ENCODE measurements at regions not wholly inside any gene's neighbourhood (a gene's known extent, or its start where the extent isn't known, plus 50 kb on each side); places are given as distances from the start of the nearest gene placed in this dataset.

DNA sequence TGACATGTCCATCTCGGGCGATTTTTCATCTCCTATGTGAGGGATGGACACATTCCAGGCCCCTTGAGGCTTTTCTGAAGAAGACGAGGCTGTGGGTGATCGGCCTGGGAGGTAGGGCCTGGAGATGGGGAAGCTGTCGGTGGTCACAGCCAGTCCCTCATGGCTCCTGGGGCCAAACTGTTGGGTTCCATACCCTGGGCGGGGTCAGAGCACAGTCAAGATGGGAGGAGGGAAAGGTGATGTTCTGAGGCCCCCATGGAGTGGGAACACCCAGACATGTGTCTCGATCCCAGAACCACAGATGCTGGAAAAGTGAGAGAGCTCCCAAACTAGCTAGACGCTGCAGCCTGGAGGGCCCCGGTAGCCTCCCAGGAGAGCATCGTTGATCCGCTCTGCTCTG is 157.5 kb upstream of the C1orf174 start:
- Mint-ChIP-seq H3K4me3 (no peak overlapping the region), H3K4me1 (ENCODE audit: low read depth) (no peaks in the 10 kb centered on the region), H3K9me3 (no peaks in the 10 kb centered on the region), H3K27me3 (peaks cover 2% of the 10 kb centered on the region), H3K36me3 (ENCODE audit: low read depth) (no peaks in the 10 kb centered on the region), H3K27ac (no peak overlapping the region)

GRCh38 chr1:4058122-4058521 is 158.1 kb upstream of the C1orf174 start:
- no peaks in the 10 kb centered on the region for H3K4me1 Mint-ChIP-seq (ENCODE audit: low read depth)

GRCh38 chr1:4058706-4059105 is 158.6 kb upstream of the C1orf174 start:
- H3K9me3 Mint-ChIP-seq, result no peaks in the 10 kb centered on the region
- H3K36me3 Mint-ChIP-seq (ENCODE audit: low read depth), result no peaks in the 10 kb centered on the region
- H3K4me1 Mint-ChIP-seq (ENCODE audit: low read depth), result no peaks in the 10 kb centered on the region
- H3K4me3 Mint-ChIP-seq, result no peak overlapping the region
- no peak overlapping the region for H3K27ac Mint-ChIP-seq
- H3K27me3 Mint-ChIP-seq, result no peaks in the 10 kb centered on the region

More at GRCh38 chr1:4058122-4058521, 158.1 kb upstream of the C1orf174 start:
- Mint-ChIP-seq H3K27me3 (no peaks in the 10 kb centered on the region), H3K27ac (no peak overlapping the region), H3K4me3 (no peak overlapping the region), H3K9me3 (no peaks in the 10 kb centered on the region), H3K36me3 (ENCODE audit: low read depth) (no peaks in the 10 kb centered on the region)

DNA sequence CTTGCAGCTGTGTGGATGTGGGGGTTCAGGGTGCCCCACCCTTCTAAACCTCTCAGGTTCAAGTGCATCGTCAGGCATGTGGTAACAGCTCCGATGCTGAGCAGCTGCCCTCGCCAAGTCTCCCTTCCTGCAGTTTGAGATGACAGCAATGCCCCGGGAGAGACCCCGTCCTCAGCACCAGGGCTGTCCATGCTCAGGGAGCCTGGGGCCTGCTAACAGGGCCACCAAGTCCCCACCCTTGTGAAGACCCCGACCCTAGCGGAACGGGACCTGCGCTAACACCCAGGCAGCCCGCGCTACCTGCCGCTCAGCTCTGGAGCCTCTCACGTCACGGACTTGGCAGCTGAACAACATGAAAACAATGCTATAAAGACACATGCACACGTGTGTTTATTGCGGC is 159.2 kb upstream of the C1orf174 start:
- no peak overlapping the region for H3K4me3 Mint-ChIP-seq
- no peak overlapping the region for H3K27ac Mint-ChIP-seq
- no peaks in the 10 kb centered on the region for H3K27me3 Mint-ChIP-seq
- no peaks in the 10 kb centered on the region for H3K9me3 Mint-ChIP-seq
- H3K4me1 Mint-ChIP-seq (ENCODE audit: low read depth), result no peaks in the 10 kb centered on the region
- H3K36me3 Mint-ChIP-seq (ENCODE audit: low read depth), result no peaks in the 10 kb centered on the region

GRCh38 chr1:4060850-4061249 is 160.8 kb upstream of the C1orf174 start:
- Mint-ChIP-seq H3K36me3 (ENCODE audit: low read depth) (no peaks in the 10 kb centered on the region), H3K4me1 (ENCODE audit: low read depth) (no peaks in the 10 kb centered on the region), H3K4me3 (no peak overlapping the region)

GRCh38 chr1:4061521-4062031 is 161.5 kb upstream of the C1orf174 start:
- H3K27me3 Mint-ChIP-seq, result no peaks in the 10 kb centered on the region

More at GRCh38 chr1:4060850-4061249, 160.8 kb upstream of the C1orf174 start:
- no peaks in the 10 kb centered on the region for H3K27me3 Mint-ChIP-seq
- H3K9me3 Mint-ChIP-seq, result no peaks in the 10 kb centered on the region
- no peak overlapping the region for H3K27ac Mint-ChIP-seq

GRCh38 chr1:4062041-4062440 is 162.0 kb upstream of the C1orf174 start:
- H3K27ac Mint-ChIP-seq, result no peak overlapping the region
- no peaks in the 10 kb centered on the region for H3K4me1 Mint-ChIP-seq (ENCODE audit: low read depth)
- H3K27me3 Mint-ChIP-seq, result no peaks in the 10 kb centered on the region
- H3K4me3 Mint-ChIP-seq, result no peak overlapping the region
- H3K9me3 Mint-ChIP-seq, result no peaks in the 10 kb centered on the region
- no peaks in the 10 kb centered on the region for H3K36me3 Mint-ChIP-seq (ENCODE audit: low read depth)

More at GRCh38 chr1:4061521-4062031, 161.5 kb upstream of the C1orf174 start:
- Mint-ChIP-seq H3K4me3 (no peak overlapping the region), H3K4me1 (ENCODE audit: low read depth) (no peaks in the 10 kb centered on the region), H3K27ac (no peak overlapping the region), H3K9me3 (no peaks in the 10 kb centered on the region), H3K36me3 (ENCODE audit: low read depth) (no peaks in the 10 kb centered on the region)

DNA sequence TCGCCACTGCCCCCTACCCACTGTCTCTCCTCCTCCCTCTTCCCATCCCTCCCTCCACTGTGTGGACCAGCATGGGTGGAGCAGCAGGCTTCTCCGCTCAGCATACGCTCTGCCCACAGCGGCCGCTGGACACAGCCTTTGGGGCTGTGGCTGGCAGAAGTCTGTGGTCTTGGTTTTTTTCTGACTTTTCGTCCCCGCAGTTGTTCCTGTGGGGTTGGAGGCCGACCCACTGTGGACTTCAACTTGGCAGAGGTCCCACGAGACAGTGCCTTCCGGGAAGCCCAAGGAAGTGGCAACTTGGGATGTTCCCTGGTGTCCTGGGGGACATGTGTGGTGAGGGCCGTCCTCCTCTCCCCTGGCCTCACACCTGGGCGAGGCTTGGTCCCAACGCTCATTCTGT is 162.5 kb upstream of the C1orf174 start:
- H3K4me1 Mint-ChIP-seq (ENCODE audit: low read depth), result no peaks in the 10 kb centered on the region
- H3K27ac Mint-ChIP-seq, result no peak overlapping the region
- H3K36me3 Mint-ChIP-seq (ENCODE audit: low read depth), result no peaks in the 10 kb centered on the region
- H3K27me3 Mint-ChIP-seq, result no peaks in the 10 kb centered on the region
- no peak overlapping the region for H3K4me3 Mint-ChIP-seq
- H3K9me3 Mint-ChIP-seq, result no peaks in the 10 kb centered on the region

- Mint-ChIP-seq H3K4me3 (no peak overlapping the region), H3K36me3 (ENCODE audit: low read depth) (no peaks in the 10 kb centered on the region), H3K27me3 (no peaks in the 10 kb centered on the region), H3K9me3 (no peaks in the 10 kb centered on the region), H3K4me1 (ENCODE audit: low read depth) (no peaks in the 10 kb centered on the region), H3K27ac (no peak overlapping the region)
These were observed 162.9 kb upstream of the C1orf174 start for GRCh38 chr1:4062992-4063391.

GRCh38 chr1:4063516-4063915 is 163.4 kb upstream of the C1orf174 start:
- Mint-ChIP-seq H3K4me3 (no peak overlapping the region), H3K27me3 (no peaks in the 10 kb centered on the region), H3K27ac (no peak overlapping the region), H3K36me3 (ENCODE audit: low read depth) (no peaks in the 10 kb centered on the region), H3K4me1 (ENCODE audit: low read depth) (no peaks in the 10 kb centered on the region), H3K9me3 (no peaks in the 10 kb centered on the region)

GRCh38 chr1:4064150-4064889 is 164.2 kb upstream of the C1orf174 start:
- Mint-ChIP-seq H3K36me3 (ENCODE audit: low read depth) (no peaks in the 10 kb centered on the region), H3K27me3 (no peaks in the 10 kb centered on the region), H3K4me3 (no peak overlapping the region), H3K4me1 (ENCODE audit: low read depth) (no peaks in the 10 kb centered on the region), H3K27ac (no peak overlapping the region), H3K9me3 (no peaks in the 10 kb centered on the region)

- no peak overlapping the region for H3K4me3 Mint-ChIP-seq
- H3K9me3 Mint-ChIP-seq, result no peaks in the 10 kb centered on the region
- H3K27me3 Mint-ChIP-seq, result peaks cover 2% of the 10 kb centered on the region
- no peaks in the 10 kb centered on the region for H3K4me1 Mint-ChIP-seq (ENCODE audit: low read depth)
- H3K36me3 Mint-ChIP-seq (ENCODE audit: low read depth), result no peaks in the 10 kb centered on the region
- no peak overlapping the region for H3K27ac Mint-ChIP-seq
These were observed 167.0 kb upstream of the C1orf174 start for GRCh38 chr1:4066860-4067599.

DNA sequence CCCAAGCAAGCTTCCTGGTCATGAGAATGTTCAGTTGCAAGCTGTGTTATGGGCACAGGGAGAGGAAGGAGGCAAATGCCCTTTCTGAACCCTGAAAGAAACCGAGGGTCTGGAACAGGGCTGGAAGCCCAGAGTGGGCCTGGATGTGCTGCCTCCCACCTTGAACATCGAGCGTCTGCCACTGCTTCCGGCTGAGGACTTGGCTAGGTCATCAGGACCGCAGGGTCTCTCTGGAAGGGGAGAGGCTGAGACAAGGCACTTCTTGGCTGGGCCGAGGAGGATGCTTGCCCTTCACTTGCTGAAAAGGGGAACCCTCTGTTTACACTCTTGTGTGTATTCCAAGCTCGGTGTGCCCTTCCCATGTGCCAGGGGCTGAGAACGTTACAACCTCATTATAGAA is 168.0 kb upstream of the C1orf174 start:
- Mint-ChIP-seq H3K4me3 (no peak overlapping the region), H3K27ac (no peak overlapping the region), H3K27me3 (peaks cover 5% of the 10 kb centered on the region), H3K9me3 (no peaks in the 10 kb centered on the region), H3K4me1 (ENCODE audit: low read depth) (no peaks in the 10 kb centered on the region), H3K36me3 (ENCODE audit: low read depth) (no peaks in the 10 kb centered on the region)

- Mint-ChIP-seq H3K4me3 (no peak overlapping the region), H3K9me3 (no peaks in the 10 kb centered on the region), H3K27ac (no peak overlapping the region), H3K27me3 (peaks cover 5% of the 10 kb centered on the region), H3K36me3 (ENCODE audit: low read depth) (no peaks in the 10 kb centered on the region), H3K4me1 (ENCODE audit: low read depth) (no peaks in the 10 kb centered on the region)
These were observed 171.6 kb upstream of the C1orf174 start for GRCh38 chr1:4071653-4072052.

GRCh38 chr1:4072481-4073153 is 172.5 kb upstream of the C1orf174 start:
- Mint-ChIP-seq H3K9me3 (no peaks in the 10 kb centered on the region), H3K4me3 (no peak overlapping the region), H3K4me1 (ENCODE audit: low read depth) (no peaks in the 10 kb centered on the region), H3K27ac (no peak overlapping the region), H3K36me3 (ENCODE audit: low read depth) (no peaks in the 10 kb centered on the region), H3K27me3 (peaks cover 5% of the 10 kb centered on the region)
